Activated T-cell treated with anti-CD3 and anti-CD28 coated beads for 48 hours (primary cell): ENCODE measurements at regions not wholly inside any gene's neighbourhood (a gene's known extent, or its start where the extent isn't known, plus 50 kb on each side); places are given as distances from the start of the nearest gene placed in this dataset.
A peak's percentile ranks its signal among the peaks of the same experiment; 100 is the strongest.

Experiments
- DNase-seq: peaks from one replicate; pipeline ENCODE4 v3.0.0-alpha.2; 2020; ENCODE audit warnings: low read depth

GRCh38 chr2:147363181-147363580, 481.6 kb upstream of the ACVR2A start:
- no peak for DNase-seq

DNA sequence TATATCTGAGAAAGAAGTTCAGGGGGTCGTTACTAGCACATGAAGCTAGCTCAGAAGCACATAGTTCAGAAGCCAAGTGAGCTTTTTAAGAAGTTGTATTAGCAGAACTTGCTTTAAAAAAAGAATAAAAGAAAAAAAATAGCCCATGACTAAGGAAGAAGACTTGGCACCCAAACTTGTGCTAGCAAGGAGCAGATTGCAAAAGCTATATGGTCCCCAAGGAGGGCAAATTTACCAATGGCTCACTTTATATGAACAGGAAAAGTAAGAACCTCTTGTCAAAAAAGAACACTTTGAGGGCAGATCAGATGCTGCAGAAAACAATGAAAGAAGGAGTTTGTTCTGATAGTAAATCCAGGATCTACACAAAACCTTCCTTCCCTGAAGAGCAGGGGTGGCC, 486.5 kb upstream of the ACVR2A start:
- DNase-seq, result no peak

- no peak for DNase-seq
Measured at GRCh38 chr2:147356157-147356556, 488.7 kb upstream of the ACVR2A start.

DNA sequence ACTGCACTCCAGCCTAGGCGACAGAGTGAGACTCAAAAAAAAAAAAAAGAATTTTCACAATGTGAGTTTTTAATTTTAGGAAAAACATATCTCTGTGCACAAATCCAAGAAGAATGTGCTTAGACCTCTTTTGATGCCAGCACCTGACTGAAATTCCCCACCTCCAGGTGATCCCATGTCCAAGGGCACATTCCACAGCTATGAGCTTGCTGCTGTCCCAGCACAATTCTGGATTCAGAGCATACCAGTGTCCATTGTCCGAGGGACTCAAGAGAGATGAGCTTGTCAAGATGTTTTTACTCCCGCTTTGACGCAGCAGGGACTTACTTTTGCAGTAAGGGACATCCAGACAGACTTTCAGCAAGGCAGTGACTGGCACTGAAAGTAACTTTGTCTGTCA, 489.1 kb upstream of the ACVR2A start:
- DNase-seq, result no peak

DNA sequence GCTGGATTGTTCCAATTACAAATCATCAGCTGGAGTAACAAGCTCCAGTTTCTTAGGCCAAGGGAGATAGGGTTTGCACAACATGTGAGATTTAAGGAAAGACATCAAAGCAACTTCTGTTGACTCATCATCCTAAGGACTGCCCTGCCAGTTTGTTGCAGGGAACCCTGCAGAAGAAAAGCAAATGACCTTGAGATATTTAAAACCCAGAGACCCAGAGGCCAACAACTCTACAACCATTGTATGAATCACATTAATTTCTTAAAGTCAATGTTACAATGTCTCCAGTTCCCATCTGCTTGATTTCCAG, 491.8 kb upstream of the ACVR2A start:
- DNase-seq, result no peak

- DNase-seq, result no peak
Measured at GRCh38 chr2:147352264-147353071, 492.4 kb upstream of the ACVR2A start.

- DNase-seq, result no peak
Measured at GRCh38 chr2:147351784-147352183, 493.0 kb upstream of the ACVR2A start.

- DNase-seq, result no peak
Measured at GRCh38 chr2:147348931-147349555, 495.8 kb upstream of the ACVR2A start.

GRCh38 chr2:147346142-147346541, 498.7 kb upstream of the ACVR2A start:
- DNase-seq, result no peak

GRCh38 chr2:147345246-147345645, 499.6 kb upstream of the ACVR2A start:
- no peak for DNase-seq

- DNase-seq, result no peak
Measured at GRCh38 chr2:147342329-147342728, 502.5 kb upstream of the ACVR2A start.

DNA sequence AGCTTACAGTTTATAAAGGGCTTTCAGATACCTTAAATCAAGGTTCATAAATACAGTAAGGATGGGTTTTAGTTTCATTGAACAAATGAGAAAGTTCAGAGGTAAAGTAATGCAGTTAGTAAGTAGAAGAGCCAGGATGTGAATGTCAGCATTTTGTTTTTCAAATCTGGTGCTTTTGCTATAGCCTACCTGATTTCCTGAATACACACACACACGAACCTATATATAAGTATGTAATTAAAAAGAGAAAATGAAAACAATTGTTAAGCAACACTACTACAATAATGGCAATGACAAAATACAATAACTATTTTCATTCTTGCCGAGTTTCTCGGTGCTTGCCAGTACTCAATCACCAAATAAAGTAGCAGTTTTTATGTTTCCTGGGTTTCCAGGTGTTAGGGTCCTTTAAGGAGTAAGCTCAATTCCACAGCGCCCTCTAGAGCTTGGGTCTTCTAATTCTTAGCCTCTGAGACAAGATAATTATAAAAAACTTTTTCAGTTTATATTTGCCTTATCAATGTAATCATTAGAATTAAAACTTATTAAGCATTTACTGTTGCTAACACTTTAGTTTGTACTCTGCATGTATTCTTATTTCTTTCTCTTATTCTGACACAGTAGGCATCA, 512.9 kb upstream of the ACVR2A start:
- no peak for DNase-seq

GRCh38 chr2:147330925-147331324, 513.9 kb upstream of the ACVR2A start:
- DNase-seq, result no peak

GRCh38 chr2:147327613-147328012, 517.2 kb upstream of the ACVR2A start:
- DNase-seq, result peak; percentile 6

- no peak for DNase-seq
Measured at GRCh38 chr2:147325990-147326389, 518.8 kb upstream of the ACVR2A start.

DNA sequence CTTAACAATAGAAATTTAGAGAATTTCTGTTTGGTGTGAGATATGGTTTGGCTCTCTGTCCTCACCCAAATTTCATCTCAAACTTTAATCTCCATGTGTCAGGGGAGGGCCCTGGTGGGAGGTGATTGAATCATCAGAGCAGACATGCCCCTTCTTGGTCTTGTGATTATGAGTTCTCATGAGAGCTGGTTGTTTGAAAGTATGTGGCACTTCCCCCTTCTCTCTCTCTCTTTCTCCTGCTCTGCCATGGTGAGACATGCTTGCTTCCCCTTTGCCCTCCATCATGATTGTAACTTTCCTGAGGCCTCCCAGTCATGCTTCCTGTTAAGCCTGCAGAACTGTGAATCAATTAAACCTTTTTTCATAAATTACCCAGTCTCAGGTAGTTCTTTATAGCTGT, 524.7 kb upstream of the ACVR2A start:
- no peak for DNase-seq

DNA sequence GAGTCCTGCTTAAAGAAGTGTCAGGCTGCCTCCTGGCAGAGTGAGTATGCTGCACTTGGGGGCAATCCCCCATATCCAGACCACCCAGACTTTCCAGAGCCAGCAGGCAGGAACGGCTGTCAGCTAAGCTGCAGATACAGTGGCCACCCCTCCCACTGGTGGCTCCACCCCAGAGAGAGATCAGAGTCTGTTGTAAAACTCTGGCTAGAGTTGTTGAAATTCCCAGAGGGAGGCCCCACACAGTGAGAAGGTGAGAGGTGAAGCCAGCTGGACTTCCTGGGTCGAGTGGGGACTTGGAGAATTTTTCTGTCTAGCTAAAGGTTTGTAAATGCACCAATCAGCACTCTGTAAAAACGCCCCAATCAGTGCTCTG, 533.8 kb upstream of the ACVR2A start:
- no peak for DNase-seq

DNA sequence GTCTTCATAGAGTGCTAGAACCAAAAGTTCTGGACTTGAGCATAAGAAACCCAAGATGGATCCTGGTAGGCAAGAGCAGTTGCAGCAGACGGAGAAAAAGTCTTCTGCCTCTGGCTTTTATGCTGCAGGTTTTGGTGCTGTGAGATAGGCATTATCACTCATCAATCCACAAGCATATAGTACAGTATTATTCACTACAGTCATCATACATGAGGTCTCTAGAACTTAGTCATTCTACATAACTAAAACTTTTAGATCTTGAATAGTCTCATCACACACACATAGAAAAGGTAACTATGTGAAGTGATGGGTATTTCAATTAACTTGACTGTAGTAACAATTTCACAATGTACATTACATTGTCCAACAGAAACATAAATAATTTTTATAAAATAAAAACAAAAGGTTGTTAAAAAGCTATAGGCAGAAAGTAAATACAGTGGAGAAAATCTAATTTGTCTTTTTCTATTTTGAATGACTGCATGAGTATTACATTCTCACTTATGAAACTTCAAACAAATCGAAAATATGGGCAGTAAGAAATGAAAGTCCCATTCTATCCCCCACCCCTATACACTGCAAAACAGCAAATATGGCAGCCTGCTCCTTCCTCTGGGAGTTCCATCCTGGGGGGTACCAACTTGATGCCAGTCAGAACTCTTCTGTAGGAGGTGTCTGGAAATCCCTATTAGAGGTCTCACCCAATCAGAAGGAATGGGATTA, 534.3 kb upstream of the ACVR2A start:
- no peak for DNase-seq

DNA sequence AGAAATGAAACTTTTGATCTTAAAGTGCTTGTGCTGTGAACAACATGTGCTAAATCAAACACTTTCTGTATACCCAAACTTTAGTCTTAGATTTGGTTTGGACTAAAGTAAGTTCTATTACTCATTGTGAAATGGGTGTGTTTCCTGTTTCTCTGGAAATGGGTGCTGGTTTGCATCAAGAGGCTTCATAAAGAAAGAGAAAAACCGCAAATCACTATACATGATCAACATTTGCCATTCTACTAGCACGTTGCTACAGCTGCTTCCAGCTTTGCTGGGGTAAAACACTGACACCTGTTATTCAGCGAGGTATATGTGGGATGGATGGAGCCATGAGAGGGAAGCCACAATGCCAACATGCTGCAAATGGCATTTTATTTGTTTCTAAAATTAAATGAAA, 547.0 kb upstream of the ACVR2A start:
- DNase-seq, result no peak

DNA sequence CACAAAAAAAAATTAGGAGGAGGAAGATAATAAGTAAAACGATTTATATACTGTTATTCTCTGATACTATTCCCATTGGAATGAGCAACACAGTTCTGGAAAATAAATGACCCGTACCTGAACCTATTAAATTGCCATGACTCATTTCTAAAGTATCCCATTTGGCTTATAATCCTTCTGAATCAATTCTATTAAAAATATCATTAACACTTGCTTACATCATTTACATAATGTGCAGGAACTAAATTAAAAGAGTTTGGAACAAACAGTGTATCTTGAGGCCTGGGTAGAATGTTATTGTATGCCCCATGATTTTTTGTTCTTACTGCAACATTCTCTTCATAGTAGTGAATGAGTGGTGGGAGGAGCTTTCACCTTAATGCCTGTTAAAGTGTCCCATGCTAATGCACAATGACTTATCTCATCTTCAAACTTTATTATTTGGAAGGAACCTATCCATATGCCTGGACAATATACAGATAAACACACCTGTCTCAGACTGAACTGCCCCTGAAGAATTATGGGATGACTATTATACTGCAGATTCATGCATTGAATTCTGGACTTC, 549.9 kb upstream of the ACVR2A start:
- no peak for DNase-seq

DNA sequence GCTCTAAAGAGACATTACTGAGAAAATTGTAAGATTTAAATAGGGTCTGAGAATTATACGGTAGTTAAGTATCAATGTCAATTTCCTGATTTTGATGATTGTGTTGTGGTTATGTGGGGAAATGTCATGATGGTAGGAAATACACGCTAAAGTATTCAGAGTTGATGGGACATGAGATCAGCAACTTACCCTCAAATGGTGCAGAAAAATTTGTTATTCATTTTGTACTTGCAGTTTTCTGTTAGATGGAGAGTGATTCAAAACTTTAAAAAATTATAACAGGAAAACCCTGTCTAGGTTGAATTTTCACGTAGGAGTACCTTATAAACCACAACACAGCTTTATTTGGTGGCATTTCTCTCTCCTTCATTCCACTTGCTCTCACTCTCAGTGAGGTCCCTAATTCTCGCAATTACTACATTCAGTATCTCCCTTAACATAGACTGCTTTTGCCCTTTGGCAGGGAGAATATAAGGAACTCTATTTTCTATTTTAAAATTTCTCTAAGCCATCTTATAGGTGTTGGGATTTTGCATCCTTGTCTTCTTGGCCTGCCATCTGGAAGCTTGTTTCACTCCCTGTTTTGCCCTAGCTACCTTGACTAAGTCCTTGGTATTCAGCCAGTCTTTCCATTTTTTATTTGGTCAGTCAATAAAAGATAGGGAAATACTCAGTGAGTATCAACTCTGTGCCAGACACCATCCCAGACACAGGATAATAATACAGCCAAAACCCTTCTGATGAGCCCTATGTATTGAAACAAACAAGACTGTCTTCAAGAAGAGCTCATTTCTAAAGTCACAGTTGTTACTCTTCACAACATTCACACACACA, 550.6 kb upstream of the ACVR2A start:
- DNase-seq, result no peak

DNA sequence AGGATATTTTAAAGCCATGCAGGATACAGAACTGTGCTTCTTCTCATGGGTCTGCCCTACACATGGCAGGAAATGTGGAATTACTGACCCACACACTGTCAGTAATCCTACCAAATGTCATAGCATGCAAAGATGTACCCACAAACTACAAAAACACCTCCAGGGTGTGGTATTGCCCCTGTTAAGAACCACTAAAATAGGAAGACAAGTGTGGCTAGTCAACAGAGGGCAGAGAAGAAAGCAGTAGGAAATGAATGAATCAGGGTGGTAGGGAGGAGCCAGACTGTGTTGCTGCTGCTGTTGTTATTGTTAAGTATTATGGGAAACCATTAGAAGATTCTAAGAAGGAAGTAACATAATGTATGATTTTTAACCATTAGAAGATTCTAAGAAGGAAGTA, 556.7 kb upstream of the ACVR2A start:
- DNase-seq, result no peak
